ENCODE measurements at regions not wholly inside any gene's neighbourhood (a gene's known extent, or its start where the extent isn't known, plus 50 kb on each side); places are given as distances from the start of the nearest gene placed in this dataset.

- Histone ChIP-seq H3K4me3 (replicated peaks in 1 of 3; ENCODE audit: insufficient read depth in 1 of 3, low read depth in 1 of 3, low read length in 3 of 3) (no peak overlapping the region), H3K9ac (replicated peaks; ENCODE audit: extremely low read depth, insufficient read depth, low read length) (no peak overlapping the region), H3K9me1 (replicated peaks; ENCODE audit: control insufficient read depth, extremely low read depth, insufficient read depth, low read length) (no peaks in the 10 kb centered on the region), H3K9me3 (replicated peaks; ENCODE audit: control insufficient read depth, insufficient read depth, low read length) (no peaks in the 10 kb centered on the region), H3K36me3 (ENCODE audit: control insufficient read depth in 2 of 2, extremely low read depth in 1 of 2, insufficient read depth in 2 of 2, low read length in 2 of 2) (no peaks in the 10 kb centered on the region), H3K27ac (ENCODE audit: insufficient read depth, low read depth, low read length) (no peak overlapping the region), H4K20me1 (replicated peaks; ENCODE audit: control insufficient read depth, extremely low read depth, insufficient read depth, low read length) (no peaks in the 10 kb centered on the region), H2AFZ (ENCODE audit: low read depth, low read length) (no peak overlapping the region), H3K4me2 (ENCODE audit: insufficient read depth, low read length) (no peak overlapping the region), H3K79me2 (ENCODE audit: control insufficient read depth, insufficient read depth, low read length) (no peaks in the 10 kb centered on the region), H3K4me1 (ENCODE audit: control insufficient read depth, extremely low read depth, insufficient read depth, low read length) (no peaks in the 10 kb centered on the region), H3K27me3 (ENCODE audit: control insufficient read depth in 2 of 2, insufficient read depth in 2 of 2, low read length in 2 of 2) (no peaks in the 10 kb centered on the region)
- DNase-seq (ENCODE audit: low read depth, low spot score) (no peak), FAIRE-seq (no peak)
- POLR2A ChIA-PET, result no interaction called here
- BruUV-seq (replicated peaks), result no TSS peak
- TF ChIP-seq EZH2 (IDR thresholded peaks at IDR 0.05; ENCODE audit: borderline replicate concordance, low read depth, low read length, severe bottlenecking), result no peak
- TF ChIP-seq GATA2 (IDR thresholded peaks at IDR 0.05; ENCODE audit: insufficient read depth, insufficient read length, low read depth, low read length), result no peak
- TF ChIP-seq POLR2A (IDR thresholded peaks at IDR 0.05; ENCODE audit: low read depth, low read length), result no peak
- no peak for TF ChIP-seq POLR2AphosphoS5 (IDR thresholded peaks at IDR 0.05; ENCODE audit: insufficient read depth, low read depth, low read length)
- TF ChIP-seq JUN (IDR thresholded peaks at IDR 0.05; ENCODE audit: borderline replicate concordance, insufficient read depth, insufficient read length, low read depth), result no peak
- no peak for TF ChIP-seq MYC (IDR thresholded peaks at IDR 0.05; ENCODE audit: low read depth, low read length)
- TF ChIP-seq MAX (IDR thresholded peaks at IDR 0.05; ENCODE audit: insufficient read depth, insufficient read length), result no peak
- no peak for TF ChIP-seq CTCF (IDR thresholded peaks at IDR 0.05; ENCODE audit: extremely low read depth in 1 of 2, insufficient read depth in 1 of 2, low read depth in 1 of 2, low read length in 2 of 2)
- CTCF ChIA-PET, result no interaction called here
- dilution Hi-C loops (cut with MboI; ENCODE audit: extremely low pct_ligation_motif_present, low sequenced_read_pairs) (no loop called here), intact Hi-C loops (cut with micrococcal nuclease) (no loop called here)
Observed at GRCh38 chr4:110837896-110838450, 215.1 kb upstream of the PITX2 start.

All from endothelial cell of umbilical vein (primary cell).